Stomach (tissue), 4 donors: ENCODE measurements at regions not wholly inside any gene's neighbourhood (a gene's known extent, or its start where the extent isn't known, plus 50 kb on each side); places are given as distances from the start of the nearest gene placed in this dataset.

ENCODE experiments used
- CTCF ChIP-seq, 7 experiments: fragments of 450-650 bp in 4 of 7; fragments of 200-600 bp in 3 of 7; sonication (generic) in 3 of 7; IDR thresholded peaks; one replicate each; pipeline ENCODE4 v1.5.1; 2016 to 2019; ENCODE audit warnings: antibody characterized with exemption in 7 of 7, control low read depth in 2 of 7, mild to moderate bottlenecking in 1 of 7
- POLR2AphosphoS5 ChIP-seq, 3 donors: sonication (generic); formaldehyde crosslinking; IDR thresholded peaks; one replicate each; pipeline ENCODE4 v1.6.1; 2016; ENCODE audit warnings: antibody characterized with exemption in 3 of 3

- TF ChIP-seq CTCF (IDR thresholded peaks at IDR 0.05) (no peak), POLR2AphosphoS5 (IDR thresholded peaks at IDR 0.05) (no peak)
Observed at GRCh38 chr12:91922139-91922538, 223.5 kb downstream of the BTG1 start.
